Left hindlimb (tissue), 1 donor: ENCODE measurements at regions not wholly inside any gene's neighbourhood (a gene's known extent, or its start where the extent isn't known, plus 50 kb on each side); places are given as distances from the start of the nearest gene placed in this dataset.

Source experiments
- DNase-seq: peaks from one replicate; pipeline ENCODE4 v3.0.0-alpha.2; 2018

DNA sequence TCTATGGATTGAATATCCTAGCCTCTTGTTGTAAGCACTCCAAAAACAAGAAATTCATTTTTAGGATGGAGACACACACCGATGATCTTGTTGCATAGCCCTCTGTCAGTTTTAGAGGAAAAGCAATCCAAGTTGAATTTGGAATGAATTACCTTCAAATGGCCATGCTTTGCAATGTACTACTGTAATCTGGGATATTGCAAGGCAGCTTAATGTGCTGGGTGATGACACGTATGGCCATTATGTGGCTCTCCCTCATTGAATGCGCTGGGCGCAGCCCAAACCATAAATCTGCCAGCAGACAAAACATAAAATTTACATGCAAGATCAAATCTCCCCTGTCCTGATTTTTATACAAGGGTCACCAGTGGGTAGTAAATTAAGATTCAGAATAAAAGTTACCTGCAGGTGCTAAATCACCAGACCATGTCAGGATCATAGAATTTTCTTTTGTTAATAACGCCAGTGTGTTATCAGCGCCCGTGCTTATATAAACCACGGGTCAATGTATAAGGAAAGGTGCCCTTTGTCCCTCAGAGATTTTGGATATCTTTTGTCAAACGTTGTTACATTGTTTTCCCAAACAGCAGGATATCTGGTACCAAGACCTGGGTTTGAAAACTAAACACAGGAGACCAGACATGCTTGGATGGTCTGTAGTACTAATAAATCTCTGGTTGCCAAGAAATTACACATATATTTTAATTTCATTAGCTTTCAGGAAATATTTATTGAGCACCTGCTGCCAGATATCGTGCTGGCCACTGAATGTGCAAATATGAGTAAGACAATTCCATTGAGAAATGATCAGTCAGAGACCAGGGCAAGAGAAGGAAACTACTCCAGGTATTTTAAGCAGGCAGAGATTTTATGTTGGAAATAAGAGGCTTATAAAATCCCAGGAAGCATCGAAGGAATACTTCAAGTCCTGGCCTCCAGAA lies 237.1 kb downstream of the EBLN2 start:
- no peak for DNase-seq

DNA sequence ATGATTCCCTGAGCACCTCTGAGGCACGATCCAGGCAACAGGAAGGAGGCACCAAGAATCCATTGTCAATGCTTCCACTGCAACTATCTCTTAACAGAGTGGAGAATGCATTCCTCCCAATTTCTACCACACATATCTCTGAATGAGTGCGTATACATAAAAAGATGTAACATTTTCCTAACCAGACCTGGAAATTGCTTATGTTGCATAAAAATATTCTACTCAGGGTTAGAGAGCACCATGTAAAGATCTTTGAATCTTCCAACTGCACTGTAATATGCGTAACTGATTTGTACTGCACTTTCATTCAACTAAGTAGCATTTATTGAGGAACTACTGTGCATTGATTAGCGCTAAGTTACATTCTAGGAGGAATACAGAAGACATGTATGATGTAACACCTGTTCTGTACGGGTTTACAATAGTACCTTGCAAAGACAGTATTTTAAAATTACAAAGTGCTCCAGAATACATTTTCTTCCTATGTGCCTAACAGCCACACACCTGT lies 237.8 kb downstream of the EBLN2 start:
- no peak for DNase-seq

DNA sequence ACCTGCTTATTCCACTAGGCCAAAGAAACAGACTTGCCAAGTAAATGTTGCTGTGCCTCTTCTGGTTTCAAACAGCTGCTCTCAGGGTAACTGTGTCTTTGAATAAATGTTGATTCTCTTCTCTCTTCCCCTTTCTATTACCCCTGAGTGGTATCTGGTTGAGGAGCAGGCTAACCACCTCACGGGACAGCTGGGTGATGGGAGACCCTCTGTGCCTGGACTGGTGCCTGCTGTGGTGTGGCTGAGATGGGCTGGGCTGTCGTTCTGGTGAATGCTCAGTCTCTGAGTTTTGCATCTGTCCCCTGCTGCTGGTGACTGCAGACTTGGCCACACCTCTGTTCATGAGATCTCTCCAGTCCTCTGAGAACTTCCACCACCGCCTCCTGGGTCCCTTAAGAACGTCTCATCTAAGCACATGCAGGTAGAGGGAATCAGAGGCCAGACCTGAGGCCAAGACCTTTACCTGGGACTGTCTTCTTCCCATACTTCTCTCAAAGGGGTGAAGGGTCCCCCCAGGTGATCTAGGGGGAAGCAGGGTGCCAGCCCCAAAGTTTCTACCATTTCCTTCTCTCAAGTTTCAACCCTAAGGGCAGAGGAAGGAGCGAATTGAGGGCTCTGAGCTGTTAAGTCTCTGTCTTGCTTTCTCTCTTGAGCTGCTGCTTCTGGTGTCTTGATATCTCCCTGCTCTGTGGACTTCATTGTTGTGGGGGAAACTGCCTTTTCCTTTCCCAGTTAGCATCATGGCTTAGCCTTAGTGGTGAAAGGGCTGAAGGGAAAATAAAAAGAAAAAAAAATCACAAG lies 252.9 kb downstream of the EBLN2 start:
- DNase-seq = no peak

DNA sequence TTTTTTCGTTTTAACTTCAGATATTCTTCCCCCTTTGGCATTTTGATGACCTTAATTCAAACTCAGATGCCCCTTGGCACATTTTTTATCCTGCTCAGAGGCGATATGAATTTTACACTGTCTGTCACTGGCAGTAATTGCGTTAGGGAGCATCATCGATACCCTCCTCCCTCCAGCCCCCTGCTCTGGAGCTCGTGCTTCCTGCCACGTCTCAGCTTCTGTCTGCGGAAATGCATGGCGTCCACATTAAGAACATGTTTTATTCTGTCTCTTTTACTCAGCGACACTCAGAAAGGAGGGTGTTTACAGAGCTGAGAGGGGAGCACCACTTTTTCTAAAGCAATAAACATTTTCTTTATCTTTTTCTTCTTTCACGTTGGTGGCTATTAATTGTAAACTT lies 254.2 kb downstream of the EBLN2 start:
- no peak for DNase-seq

DNA sequence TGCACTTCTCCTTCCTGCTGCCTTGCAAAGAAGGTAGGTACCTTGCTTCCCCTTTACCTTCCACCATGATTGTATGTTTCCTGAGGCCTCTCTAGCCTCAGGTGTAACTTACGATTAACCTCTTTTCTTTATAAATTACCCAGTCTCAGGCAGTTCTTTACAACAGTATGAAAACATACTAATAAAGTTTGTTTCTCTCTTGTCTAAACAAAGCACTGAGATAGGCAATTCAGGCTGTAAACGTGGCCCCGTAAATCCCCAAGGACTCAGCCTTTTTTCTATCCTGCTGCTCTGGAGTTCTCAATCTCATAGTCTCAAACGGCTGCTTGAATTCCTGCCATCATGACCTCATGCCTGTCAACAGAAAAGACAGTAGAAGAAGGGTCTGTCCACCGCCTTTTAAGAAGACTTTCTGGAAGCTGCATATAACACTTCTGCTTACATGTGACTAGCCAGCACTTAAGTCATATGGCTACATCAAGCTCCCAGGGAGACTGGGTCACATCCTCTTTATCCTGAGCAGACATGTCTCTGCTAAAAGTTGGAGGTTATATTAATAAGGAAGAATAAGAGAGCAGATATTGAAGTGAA lies 257.8 kb downstream of the EBLN2 start:
- DNase-seq = no peak

DNA sequence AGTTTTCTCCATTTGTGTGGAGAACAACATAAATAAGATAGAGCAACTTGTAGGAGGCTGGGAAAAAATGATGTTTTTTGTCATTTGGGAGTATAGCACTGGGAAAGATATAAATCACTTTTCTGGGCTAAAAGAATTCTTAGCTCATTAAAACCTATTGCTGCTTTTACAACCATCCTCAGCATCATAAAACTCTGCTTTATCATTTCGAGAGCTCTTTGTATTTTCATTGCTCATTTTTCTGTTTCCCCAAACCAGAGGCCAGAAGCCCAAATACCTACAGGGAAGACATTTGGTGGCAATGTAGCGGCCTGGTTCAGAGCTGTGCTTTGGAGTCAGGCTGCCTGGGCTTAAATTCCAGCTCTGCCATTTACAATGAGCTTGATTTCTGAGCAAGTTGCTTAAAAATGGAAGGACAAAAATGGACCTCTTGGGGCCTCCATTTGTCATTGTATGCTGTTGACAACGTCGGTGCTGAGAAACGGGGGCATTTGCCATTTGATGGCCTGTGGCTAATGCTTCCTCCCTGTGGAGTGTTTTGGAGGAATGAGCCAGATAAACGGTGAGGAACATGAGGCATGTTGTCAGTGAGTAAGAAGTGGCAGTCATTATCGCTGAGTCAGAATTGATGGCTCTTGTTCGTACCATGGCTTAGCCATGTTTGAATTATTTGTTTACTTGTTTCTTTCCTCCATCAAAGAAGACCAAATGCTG lies 260.0 kb downstream of the EBLN2 start:
- DNase-seq = no peak

DNA sequence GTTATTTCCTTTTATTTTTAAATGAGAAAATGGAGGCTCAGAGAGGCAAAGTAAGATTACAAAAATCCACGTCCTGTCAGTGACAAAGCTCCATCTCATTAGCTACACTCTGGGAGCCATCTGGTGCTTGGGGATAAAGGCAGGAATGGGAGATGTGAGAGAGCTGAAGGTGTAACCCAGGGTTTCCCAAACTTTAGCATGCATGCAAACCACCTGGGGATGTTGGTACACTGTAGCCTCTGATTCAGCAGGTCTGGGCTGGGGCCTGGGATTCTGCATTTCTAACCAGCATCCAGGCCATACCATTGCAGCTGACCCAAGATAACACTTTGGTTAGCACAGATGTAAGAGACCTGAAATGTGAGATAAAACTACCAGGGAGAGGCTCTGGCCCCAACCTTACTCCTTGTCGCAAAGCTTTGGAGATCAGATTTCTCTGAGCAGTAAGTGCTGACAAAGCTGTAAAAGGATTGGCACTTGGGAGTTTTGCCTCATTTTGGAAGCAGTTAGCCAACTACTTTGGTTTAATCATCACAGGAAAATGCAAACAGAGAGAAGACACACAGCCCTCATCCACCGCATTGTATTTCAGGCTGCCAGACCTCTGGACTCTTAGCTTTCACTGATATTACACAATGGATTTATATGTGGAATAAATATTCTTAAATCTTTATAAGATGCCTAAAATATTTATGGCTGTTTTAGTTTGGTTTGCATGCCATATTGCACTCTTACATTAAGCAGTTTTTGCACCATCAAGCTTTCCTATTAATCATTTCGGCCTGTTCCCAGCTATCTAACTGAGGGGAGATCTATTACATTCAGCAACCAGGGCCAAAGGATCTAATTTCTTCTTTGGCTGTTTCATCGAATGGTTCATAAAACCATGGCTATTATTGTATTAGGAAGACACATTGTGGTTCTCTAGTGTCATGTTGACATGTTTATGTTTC lies 263.0 kb downstream of the EBLN2 start:
- DNase-seq = no peak

DNA sequence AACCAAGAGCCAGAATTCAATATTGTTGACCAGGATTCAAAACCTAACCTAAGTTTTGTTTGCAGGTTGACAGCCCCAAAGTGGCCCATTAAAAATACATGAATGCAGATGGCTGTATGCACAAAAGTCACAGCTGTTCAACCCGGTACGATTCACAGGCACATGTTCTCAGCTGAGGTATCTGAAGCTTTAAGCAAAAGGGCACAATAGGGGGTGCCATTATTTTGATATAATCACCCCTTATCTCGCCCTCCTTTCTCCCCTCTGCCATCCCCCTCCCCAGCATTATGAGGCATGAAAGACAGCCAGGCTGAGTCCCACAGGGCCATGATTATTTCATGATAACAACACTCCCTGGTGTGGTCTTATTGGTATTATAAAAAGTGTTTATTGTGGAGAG lies 264.9 kb downstream of the EBLN2 start:
- no peak for DNase-seq

DNA sequence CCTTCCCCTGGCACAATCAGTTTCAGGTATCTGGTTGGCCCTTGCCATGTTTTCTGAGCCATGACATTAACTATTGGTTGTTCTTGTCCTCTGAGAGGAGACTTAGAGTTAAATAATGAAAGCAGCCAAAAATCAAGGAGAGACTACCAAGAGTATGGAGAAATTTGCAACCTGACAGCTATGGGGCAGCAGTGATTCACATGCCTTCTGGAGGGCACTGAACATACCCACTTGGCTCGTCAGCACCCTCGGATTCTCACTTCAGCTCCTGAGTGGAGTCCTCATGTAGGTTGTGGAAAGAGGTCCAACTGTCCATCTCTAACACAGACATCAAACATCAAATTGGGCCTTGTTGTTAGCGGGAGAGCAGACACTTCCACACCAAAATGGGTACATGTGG lies 265.6 kb downstream of the EBLN2 start:
- no peak for DNase-seq
